ENCODE measurements at regions not wholly inside any gene's neighbourhood (a gene's known extent, or its start where the extent isn't known, plus 50 kb on each side); places are given as distances from the start of the nearest gene placed in this dataset.

GRCh38 chr1:219560856-219561255 lies 52.0 kb downstream of the ZC3H11B start:
- TF ChIP-seq, protein P1, sequence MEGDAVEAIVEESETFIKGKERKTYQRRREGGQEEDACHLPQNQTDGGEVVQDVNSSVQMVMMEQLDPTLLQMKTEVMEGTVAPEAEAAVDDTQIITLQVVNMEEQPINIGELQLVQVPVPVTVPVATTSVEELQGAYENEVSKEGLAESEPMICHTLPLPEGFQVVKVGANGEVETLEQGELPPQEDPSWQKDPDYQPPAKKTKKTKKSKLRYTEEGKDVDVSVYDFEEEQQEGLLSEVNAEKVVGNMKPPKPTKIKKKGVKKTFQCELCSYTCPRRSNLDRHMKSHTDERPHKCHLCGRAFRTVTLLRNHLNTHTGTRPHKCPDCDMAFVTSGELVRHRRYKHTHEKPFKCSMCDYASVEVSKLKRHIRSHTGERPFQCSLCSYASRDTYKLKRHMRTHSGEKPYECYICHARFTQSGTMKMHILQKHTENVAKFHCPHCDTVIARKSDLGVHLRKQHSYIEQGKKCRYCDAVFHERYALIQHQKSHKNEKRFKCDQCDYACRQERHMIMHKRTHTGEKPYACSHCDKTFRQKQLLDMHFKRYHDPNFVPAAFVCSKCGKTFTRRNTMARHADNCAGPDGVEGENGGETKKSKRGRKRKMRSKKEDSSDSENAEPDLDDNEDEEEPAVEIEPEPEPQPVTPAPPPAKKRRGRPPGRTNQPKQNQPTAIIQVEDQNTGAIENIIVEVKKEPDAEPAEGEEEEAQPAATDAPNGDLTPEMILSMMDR (IDR thresholded peaks at IDR 0.05; ENCODE audit: insufficient read depth, low read length, missing control alignments): no peak
- H3K4me3 ChIP-seq (ENCODE audit: low read depth, low read length): no peak overlapping the region
- POLR2A ChIA-PET: no interaction called here
- DNase-seq (ENCODE audit: low read depth, low spot score): no peak
- CTCF ChIA-PET: no interaction called here

DNA sequence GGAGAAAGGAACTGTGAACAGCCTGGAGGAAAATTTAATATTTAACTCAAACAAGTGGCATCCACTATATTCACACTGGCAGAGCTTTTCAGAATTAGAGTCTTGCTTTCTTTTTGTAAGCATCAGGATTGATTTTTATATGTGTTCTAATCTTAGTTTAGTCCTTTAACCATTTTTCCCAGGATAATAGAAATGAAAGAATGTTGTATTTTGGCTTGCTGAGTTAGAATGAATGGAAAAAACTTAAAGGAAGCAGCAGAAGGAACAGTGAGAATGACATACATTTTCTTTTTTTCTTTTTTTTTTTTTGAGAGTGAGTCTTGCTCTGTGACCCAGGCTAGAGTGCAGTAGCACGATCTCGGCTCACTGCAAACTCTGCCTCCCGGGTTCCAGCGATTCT lies 53.0 kb downstream of the ZC3H11B start:
- DNase-seq (ENCODE audit: low read depth, low spot score): no peak
- H3K4me3 ChIP-seq (ENCODE audit: low read depth, low read length): no peak overlapping the region
- ChIA-PET CTCF (interaction anchor here (0.9 kb wide), 1 partner anchor 8 kb away, joined by 3 read pairs; no protein-coding TSS in a partner anchor), POLR2A (no interaction called here)
- TF ChIP-seq, protein P1 (IDR thresholded peaks at IDR 0.05; ENCODE audit: insufficient read depth, low read length, missing control alignments): no peak

DNA sequence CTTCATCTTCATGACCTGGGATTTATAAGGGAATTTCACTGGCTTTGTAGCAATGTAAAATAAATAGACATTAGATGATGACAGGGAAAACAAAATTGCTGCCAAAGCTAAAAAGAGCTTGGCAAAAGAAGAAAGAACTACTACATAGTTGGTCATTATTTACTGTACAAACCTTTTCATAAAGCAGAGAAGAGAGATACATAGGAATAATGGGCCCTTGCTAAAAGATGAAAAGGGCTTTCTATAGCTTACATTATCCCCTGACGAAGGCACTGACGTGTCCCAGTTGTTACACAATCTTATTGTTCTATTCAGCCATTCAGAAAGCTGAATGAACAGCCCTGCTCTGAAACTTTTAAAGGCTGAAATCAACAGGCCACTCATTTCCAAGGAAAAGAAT lies 57.1 kb downstream of the ZC3H11B start:
- DNase-seq (ENCODE audit: low read depth, low spot score): no peak
- ChIA-PET POLR2A (no interaction called here), CTCF (interaction anchor here (1.0 to 1.3 kb wide), 3 partner anchors 11 to 257 kb away, joined by 3 to 4 read pairs (median 4); no protein-coding TSS in a partner anchor)
- TF ChIP-seq, protein P1 (IDR thresholded peaks at IDR 0.05; ENCODE audit: insufficient read depth, low read length, missing control alignments): no peak
- no peak overlapping the region for H3K4me3 ChIP-seq (ENCODE audit: low read depth, low read length)

- no peak overlapping the region for H3K4me3 ChIP-seq (ENCODE audit: low read depth, low read length)
- no peak for DNase-seq (ENCODE audit: low read depth, low spot score)
- POLR2A ChIA-PET: no interaction called here
- TF ChIP-seq, protein P1 (IDR thresholded peaks at IDR 0.05; ENCODE audit: insufficient read depth, low read length, missing control alignments): no peak
- CTCF ChIA-PET: interaction anchor here (1.0 to 1.3 kb wide), 3 partner anchors 106 to 258 kb away, joined by 3 to 4 read pairs (median 4); no protein-coding TSS in a partner anchor
These were observed 57.7 kb downstream of the ZC3H11B start for GRCh38 chr1:219555031-219555692.

DNA sequence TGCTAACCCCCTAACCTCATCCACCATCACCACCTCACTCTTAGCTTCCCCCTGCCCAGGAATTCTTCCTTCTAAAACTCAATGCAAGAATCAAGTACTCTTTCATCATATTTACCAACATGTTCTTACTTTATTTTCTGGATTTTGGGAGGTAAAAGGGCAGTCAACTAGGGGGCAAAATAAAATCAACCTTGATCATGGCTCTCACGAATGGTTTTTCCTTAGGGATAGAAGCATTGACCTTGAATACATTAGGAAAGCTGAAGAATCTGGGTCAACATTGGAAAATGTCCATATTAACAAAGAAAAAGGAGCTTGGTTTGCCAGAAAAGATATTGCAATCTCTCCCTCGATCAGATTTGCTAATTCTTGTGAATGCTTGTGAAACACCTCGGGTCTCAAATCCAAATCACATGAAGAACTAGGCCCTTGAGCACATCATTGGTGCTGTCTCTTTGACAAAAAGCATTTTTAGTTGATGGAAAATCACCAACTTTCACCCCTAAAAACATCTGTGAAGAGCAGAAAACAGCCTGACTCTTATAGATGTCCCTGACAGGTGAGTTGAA lies 58.9 kb downstream of the ZC3H11B start:
- no peak overlapping the region for H3K4me3 ChIP-seq (ENCODE audit: low read depth, low read length)
- TF ChIP-seq, protein P1 (IDR thresholded peaks at IDR 0.05; ENCODE audit: insufficient read depth, low read length, missing control alignments): no peak
- ChIA-PET CTCF (interaction anchor here (1.1 kb wide), 2 partner anchors 14 to 258 kb away, joined by 3 read pairs; no protein-coding TSS in a partner anchor), POLR2A (no interaction called here)
- DNase-seq (ENCODE audit: low read depth, low spot score): no peak

DNA sequence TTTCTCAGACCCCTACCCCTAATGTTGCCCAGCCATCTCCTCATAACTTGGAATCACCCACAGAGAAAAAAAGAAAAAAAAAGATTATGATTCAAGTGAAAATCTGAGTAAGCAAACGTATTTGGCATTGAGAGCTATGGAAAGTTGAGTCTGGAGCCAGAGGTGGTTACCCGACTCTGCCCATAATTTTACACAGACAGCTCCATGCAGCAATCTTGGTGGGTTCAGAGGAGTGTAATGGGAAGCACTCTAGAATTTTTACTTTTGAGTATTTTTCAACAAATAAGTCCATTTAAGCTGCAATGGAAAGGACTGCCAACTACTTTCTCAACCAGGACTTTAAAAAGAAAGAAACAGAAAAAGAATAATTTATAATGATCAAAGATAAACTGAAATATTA lies 62.7 kb downstream of the ZC3H11B start:
- ChIA-PET CTCF (no interaction called here), POLR2A (no interaction called here)
- TF ChIP-seq, protein P1 (IDR thresholded peaks at IDR 0.05; ENCODE audit: insufficient read depth, low read length, missing control alignments): no peak
- DNase-seq (ENCODE audit: low read depth, low spot score): no peak
- no peak overlapping the region for H3K4me3 ChIP-seq (ENCODE audit: low read depth, low read length)
